Endothelial cell (in vitro differentiated cells): ENCODE measurements at regions not wholly inside any gene's neighbourhood (a gene's known extent, or its start where the extent isn't known, plus 50 kb on each side); places are given as distances from the start of the nearest gene placed in this dataset.

ENCODE experiments used
- DNase-seq: peaks from one replicate; pipeline ENCODE4 v3.0.0; 2021; ENCODE audit warnings: low spot score
- H3K27ac Mint-ChIP-seq: one replicate; pipeline ENCODE4 v1.8.0; 2021; ENCODE audit warnings: mixed read lengths, inconsistent platforms; ENCODE audit not compliant: unreplicated experiment
- H3K27me3 Mint-ChIP-seq: one replicate; pipeline ENCODE4 v1.8.0; 2021; ENCODE audit warnings: mild to moderate bottlenecking, moderate library complexity, mixed read lengths, inconsistent platforms; ENCODE audit not compliant: unreplicated experiment
- H3K36me3 Mint-ChIP-seq: one replicate; pipeline ENCODE4 v1.8.0; 2021; ENCODE audit warnings: mild to moderate bottlenecking, low read depth, mixed read lengths, inconsistent platforms; ENCODE audit not compliant: unreplicated experiment
- H3K4me1 Mint-ChIP-seq: one replicate; pipeline ENCODE4 v1.8.0; 2021; ENCODE audit warnings: mild to moderate bottlenecking, mixed read lengths, inconsistent platforms; ENCODE audit not compliant: unreplicated experiment
- H3K4me3 Mint-ChIP-seq: one replicate; pipeline ENCODE4 v1.8.0; 2021; ENCODE audit warnings: mild to moderate bottlenecking, mixed read lengths, inconsistent platforms; ENCODE audit not compliant: unreplicated experiment
- H3K9me3 Mint-ChIP-seq: one replicate; pipeline ENCODE4 v1.8.0; 2021; ENCODE audit warnings: mixed read lengths, inconsistent platforms; ENCODE audit not compliant: unreplicated experiment
- CTCF ChIP-seq: fragments of 200-600 bp; sonication (generic); IDR thresholded peaks from one replicate; pipeline ENCODE4 v1.5.0; 2021; ENCODE audit warnings: antibody characterized with exemption; ENCODE audit not compliant: unreplicated experiment

- no peak overlapping the region for H3K27ac Mint-ChIP-seq
- H3K4me3 Mint-ChIP-seq = no peak overlapping the region
- H3K4me1 Mint-ChIP-seq = no peaks in the 10 kb centered on the region
- no peaks in the 10 kb centered on the region for H3K9me3 Mint-ChIP-seq
- H3K36me3 Mint-ChIP-seq = no peaks in the 10 kb centered on the region
- no peaks in the 10 kb centered on the region for H3K27me3 Mint-ChIP-seq
- no peak for TF ChIP-seq CTCF
- DNase-seq = no peak
These were observed 220.1 kb upstream of the STK26 start for GRCh38 chrX:131802836-131803626.

- DNase-seq = no peak
- Mint-ChIP-seq H3K9me3 (no peaks in the 10 kb centered on the region), H3K27me3 (no peaks in the 10 kb centered on the region), H3K4me3 (no peak overlapping the region), H3K4me1 (peaks cover 9% of the 10 kb centered on the region), H3K27ac (no peak overlapping the region), H3K36me3 (peaks cover 6% of the 10 kb centered on the region)
- no peak for TF ChIP-seq CTCF
These were observed 210.0 kb upstream of the STK26 start for GRCh38 chrX:131812847-131813825.

GRCh38 chrX:131816551-131817136, 206.5 kb upstream of the STK26 start:
- peaks cover 9% of the 10 kb centered on the region for H3K4me1 Mint-ChIP-seq
- no peak overlapping the region for H3K4me3 Mint-ChIP-seq
- no peaks in the 10 kb centered on the region for H3K27me3 Mint-ChIP-seq
- peaks cover 6% of the 10 kb centered on the region for H3K36me3 Mint-ChIP-seq
- no peak for TF ChIP-seq CTCF
- H3K9me3 Mint-ChIP-seq = no peaks in the 10 kb centered on the region
- H3K27ac Mint-ChIP-seq = peak overlapping the region; percentile 7
- no peak for DNase-seq

GRCh38 chrX:131818297-131818936, 204.7 kb upstream of the STK26 start:
- Mint-ChIP-seq H3K36me3 (peaks cover 6% of the 10 kb centered on the region), H3K4me3 (no peak overlapping the region), H3K27me3 (no peaks in the 10 kb centered on the region), H3K27ac (no peak overlapping the region), H3K9me3 (no peaks in the 10 kb centered on the region), H3K4me1 (peaks cover 9% of the 10 kb centered on the region)
- TF ChIP-seq CTCF = no peak
- DNase-seq = no peak
